ENCODE measurements at regions not wholly inside any gene's neighbourhood (a gene's known extent, or its start where the extent isn't known, plus 50 kb on each side); places are given as distances from the start of the nearest gene placed in this dataset. TPM values are rescaled to one million over a fixed set of nuclear protein-coding genes. Genes with fewer than 3 reads are reported as not detected.

DNA sequence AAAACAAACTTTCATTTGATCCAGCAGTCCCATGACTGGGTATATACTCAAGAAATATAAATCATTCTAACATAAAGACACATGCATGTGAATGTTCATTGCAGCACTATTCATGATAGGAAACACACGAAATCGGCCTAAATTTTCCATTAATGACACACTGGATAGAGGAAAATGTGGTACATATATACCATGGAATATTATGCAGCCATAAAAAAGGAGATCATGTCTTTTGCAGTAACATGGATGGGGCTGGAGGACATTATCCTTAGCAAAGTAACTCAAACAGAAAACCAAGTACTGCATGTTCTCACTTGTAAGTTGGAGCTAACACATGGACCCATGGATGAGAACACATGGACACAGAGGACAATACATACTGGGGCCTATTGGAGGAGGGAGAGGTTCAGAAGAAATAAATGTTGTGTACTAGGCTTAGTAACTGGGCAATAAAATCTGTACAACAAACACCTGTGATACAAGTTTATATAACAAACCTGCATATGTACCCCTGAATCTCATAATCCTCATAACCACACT lies 283.6 kb downstream of the LMO7 start:
- Histone ChIP-seq H3K36me3 (no peaks in the 10 kb centered on the region), H3K27me3 (no peaks in the 10 kb centered on the region), H3K27ac (no peak overlapping the region), H3K4me1 (no peaks in the 10 kb centered on the region), H3K9me3 (no peaks in the 10 kb centered on the region), H3K4me3 (no peak overlapping the region)
- no peak for DNase-seq (ENCODE audit: extremely low spot score in 2 of 2)
- TF ChIP-seq POLR2AphosphoS5 (IDR thresholded peaks at IDR 0.05; ENCODE audit: insufficient read depth in 1 of 2, low read depth in 1 of 2) = no peak
- TF ChIP-seq, protein P1, sequence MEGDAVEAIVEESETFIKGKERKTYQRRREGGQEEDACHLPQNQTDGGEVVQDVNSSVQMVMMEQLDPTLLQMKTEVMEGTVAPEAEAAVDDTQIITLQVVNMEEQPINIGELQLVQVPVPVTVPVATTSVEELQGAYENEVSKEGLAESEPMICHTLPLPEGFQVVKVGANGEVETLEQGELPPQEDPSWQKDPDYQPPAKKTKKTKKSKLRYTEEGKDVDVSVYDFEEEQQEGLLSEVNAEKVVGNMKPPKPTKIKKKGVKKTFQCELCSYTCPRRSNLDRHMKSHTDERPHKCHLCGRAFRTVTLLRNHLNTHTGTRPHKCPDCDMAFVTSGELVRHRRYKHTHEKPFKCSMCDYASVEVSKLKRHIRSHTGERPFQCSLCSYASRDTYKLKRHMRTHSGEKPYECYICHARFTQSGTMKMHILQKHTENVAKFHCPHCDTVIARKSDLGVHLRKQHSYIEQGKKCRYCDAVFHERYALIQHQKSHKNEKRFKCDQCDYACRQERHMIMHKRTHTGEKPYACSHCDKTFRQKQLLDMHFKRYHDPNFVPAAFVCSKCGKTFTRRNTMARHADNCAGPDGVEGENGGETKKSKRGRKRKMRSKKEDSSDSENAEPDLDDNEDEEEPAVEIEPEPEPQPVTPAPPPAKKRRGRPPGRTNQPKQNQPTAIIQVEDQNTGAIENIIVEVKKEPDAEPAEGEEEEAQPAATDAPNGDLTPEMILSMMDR (IDR thresholded peaks at IDR 0.05) = no peak
- TF ChIP-seq POLR2A (IDR thresholded peaks at IDR 0.05) = no peak
- intact Hi-C loops (cut with DNase I) = no loop called here

DNA sequence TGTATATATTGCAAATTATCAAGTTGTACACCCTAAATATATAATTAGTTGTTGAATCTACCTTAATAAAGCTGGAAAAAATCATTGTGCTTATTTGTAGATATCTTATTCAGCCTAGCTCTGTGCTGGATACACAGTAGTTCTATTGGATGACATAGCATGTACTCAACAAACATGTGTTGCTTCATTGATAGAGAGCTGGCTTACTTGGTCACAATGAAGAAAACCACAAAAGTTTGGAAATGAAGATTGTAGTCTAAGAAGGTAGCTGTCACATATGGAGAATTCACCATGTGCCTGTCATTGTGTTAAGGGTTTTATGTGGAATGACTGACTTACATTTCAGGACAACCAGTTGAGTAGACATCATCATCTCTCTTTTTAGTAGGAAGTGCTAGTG lies 278.9 kb downstream of the LMO7 start:
- H3K4me1 ChIP-seq = no peaks in the 10 kb centered on the region
- no peak for DNase-seq (ENCODE audit: extremely low spot score in 2 of 2)
- H3K4me3 ChIP-seq = no peak overlapping the region

DNA sequence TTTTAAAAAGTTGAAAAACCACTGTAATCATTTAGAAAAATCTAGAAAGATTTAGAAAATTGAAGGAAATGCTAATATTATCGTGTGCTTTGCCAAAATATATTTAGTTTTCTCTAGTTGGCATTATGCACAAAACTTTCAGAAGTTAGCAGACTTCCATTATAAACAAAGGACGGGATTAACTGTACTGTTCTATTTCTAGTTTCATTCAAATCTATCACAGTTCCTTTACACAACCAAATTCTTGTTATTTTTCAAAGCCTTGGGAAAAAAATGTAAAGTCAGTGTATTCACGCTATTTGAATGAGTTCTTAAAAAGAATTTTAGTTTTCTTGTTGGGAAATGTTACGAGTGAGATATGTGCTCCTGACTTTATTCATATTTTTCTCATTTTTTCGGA lies 277.8 kb downstream of the LMO7 start:
- no peaks in the 10 kb centered on the region for H3K27me3 ChIP-seq
- H3K4me1 ChIP-seq = no peaks in the 10 kb centered on the region
- intact Hi-C loops (cut with DNase I) = no loop called here
- TF ChIP-seq, protein P1 (IDR thresholded peaks at IDR 0.05) = no peak
- no peak for TF ChIP-seq POLR2A (IDR thresholded peaks at IDR 0.05)
- TF ChIP-seq POLR2AphosphoS5 (IDR thresholded peaks at IDR 0.05; ENCODE audit: insufficient read depth in 1 of 2, low read depth in 1 of 2) = no peak
- H3K36me3 ChIP-seq = no peaks in the 10 kb centered on the region
- H3K9me3 ChIP-seq = no peaks in the 10 kb centered on the region
- no peak overlapping the region for H3K27ac ChIP-seq
- no peak overlapping the region for H3K4me3 ChIP-seq
- DNase-seq (ENCODE audit: extremely low spot score in 2 of 2) = no peak

More for the DNA sequence above, 278.9 kb downstream of the LMO7 start:
- Histone ChIP-seq H3K27ac (no peak overlapping the region), H3K27me3 (no peaks in the 10 kb centered on the region), H3K9me3 (no peaks in the 10 kb centered on the region), H3K36me3 (no peaks in the 10 kb centered on the region)
- TF ChIP-seq POLR2AphosphoS5 (IDR thresholded peaks at IDR 0.05; ENCODE audit: insufficient read depth in 1 of 2, low read depth in 1 of 2) = no peak
- TF ChIP-seq, protein P1 (IDR thresholded peaks at IDR 0.05) = no peak
- no peak for TF ChIP-seq POLR2A (IDR thresholded peaks at IDR 0.05)
- intact Hi-C loops (cut with DNase I) = no loop called here

DNA sequence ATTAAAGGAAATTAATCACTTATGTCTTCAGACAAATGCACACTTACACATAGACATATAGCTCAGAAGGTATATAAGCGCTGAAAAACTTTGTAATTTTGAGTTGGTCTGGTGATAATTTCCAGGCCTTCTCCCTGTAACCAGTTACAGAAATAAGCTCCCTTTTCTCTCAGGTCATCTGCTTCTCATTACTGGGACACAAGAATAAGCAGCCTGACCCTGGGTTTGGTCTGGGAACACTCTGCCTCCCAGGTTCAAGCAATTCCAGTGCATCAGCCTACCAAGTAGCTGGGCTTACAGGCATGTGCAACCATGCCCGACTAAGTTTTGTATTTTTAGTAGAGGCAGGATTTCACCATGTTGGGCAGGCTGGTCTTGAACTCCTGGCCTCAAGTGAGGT lies 274.5 kb downstream of the LMO7 start:
- Histone ChIP-seq H3K4me3 (no peak overlapping the region), H3K27me3 (no peaks in the 10 kb centered on the region), H3K4me1 (peaks cover 11% of the 10 kb centered on the region), H3K27ac (no peak overlapping the region), H3K9me3 (no peaks in the 10 kb centered on the region), H3K36me3 (no peaks in the 10 kb centered on the region)
- TF ChIP-seq, protein P1 (IDR thresholded peaks at IDR 0.05) = no peak
- intact Hi-C loops (cut with DNase I) = no loop called here
- no peak for DNase-seq (ENCODE audit: extremely low spot score in 2 of 2)

Small RNA genes lying in the stretch of these regions (small RNA-seq; reads per million reads assigned to genes)
- not detected for gene RN7SL571P
